K562 (cell line): ENCODE measurements at regions not wholly inside any gene's neighbourhood (a gene's known extent, or its start where the extent isn't known, plus 50 kb on each side); places are given as distances from the start of the nearest gene placed in this dataset.

Experiments used
- ARID1B ChIP-seq: fragments of 450-650 bp; IDR thresholded peaks from 2 replicates; pipeline ENCODE4 v1.6.1; 2016; ENCODE audit warnings: antibody characterized with exemption, mild to moderate bottlenecking, inconsistent platforms
- BCOR ChIP-seq: fragments of 450-650 bp; IDR thresholded peaks from 2 replicates; pipeline ENCODE4 v1.6.1; 2016
- COPS2 ChIP-seq: fragments of 450-650 bp; conservative IDR thresholded peaks from 2 replicates; pipeline ENCODE4 v1.6.1; 2016; ENCODE audit warnings: mild to moderate bottlenecking, moderate library complexity
- CREB3L1 ChIP-seq: fragments of 450-650 bp; IDR thresholded peaks from 2 replicates; pipeline ENCODE4 v1.6.1; 2014; ENCODE audit warnings: low read depth, mild to moderate bottlenecking, moderate library complexity, borderline replicate concordance
- ELF4 ChIP-seq: fragments of 450-650 bp; formaldehyde crosslinking; IDR thresholded peaks from 2 replicates; pipeline ENCODE4 v1.4.0; 2022; ENCODE audit warnings: missing genetic modification characterization
- ESRRA ChIP-seq: fragments of 450-650 bp; IDR thresholded peaks from 2 replicates; pipeline ENCODE4 v1.6.1; 2014; ENCODE audit warnings: low read depth, mild to moderate bottlenecking, moderate library complexity, borderline replicate concordance
- HDAC2 ChIP-seq: fragments of 450-650 bp; IDR thresholded peaks from 2 replicates; pipeline ENCODE4 v1.6.1; 2016; ENCODE audit warnings: mild to moderate bottlenecking
- HDAC3 ChIP-seq: fragments of 450-650 bp; IDR thresholded peaks from 2 replicates; pipeline ENCODE4 v1.6.1; 2018; ENCODE audit warnings: borderline replicate concordance, mild to moderate bottlenecking, moderate library complexity; ENCODE audit not compliant: partially characterized antibody
- HES1 ChIP-seq: fragments of 450-650 bp; IDR thresholded peaks from 2 replicates; pipeline ENCODE4 v1.6.1; 2016; ENCODE audit warnings: low read depth, mild to moderate bottlenecking, moderate library complexity
- JUN ChIP-seq, 2 experiments: sonication (generic) in 1 of 2; formaldehyde crosslinking in 1 of 2; IDR thresholded peaks; 2 replicates each; pipeline versions ENCODE4 v1.6.1 to v1.8.0; 2012 to 2022; ENCODE audit warnings: borderline replicate concordance in 2 of 2, mild to moderate bottlenecking in 2 of 2, improper control_type of control experiment in 1 of 2, low read depth in 1 of 2, low read length in 1 of 2, missing genetic modification reagents in 1 of 2
- PHTF2 ChIP-seq: fragments of 250-450 bp; sonication (Bioruptor Pico); IDR thresholded peaks from 2 replicates; pipeline ENCODE4 v1.5.0; 2021; ENCODE audit warnings: mild to moderate bottlenecking
- POU5F1 ChIP-seq: fragments of 150-350 bp; IDR thresholded peaks from 2 replicates; pipeline ENCODE4 v1.6.1; 2014; ENCODE audit warnings: borderline replicate concordance, low read length, low read depth, mild to moderate bottlenecking; ENCODE audit not compliant: partially characterized antibody
- RCOR1 ChIP-seq, 2 experiments: IDR thresholded peaks; 2 replicates each; pipeline ENCODE4 v1.6.1; 2012; ENCODE audit warnings: low read depth in 2 of 2, low read length in 2 of 2, borderline replicate concordance in 1 of 2, improper control_type of control experiment in 1 of 2
- RFX5 ChIP-seq: IDR thresholded peaks from 2 replicates; pipeline ENCODE4 v1.6.1; 2011; ENCODE audit warnings: low read depth, mild to moderate bottlenecking, improper control_type of control experiment, low read length
- SMAD4 ChIP-seq: fragments of 250-450 bp; sonication (Bioruptor Pico); conservative IDR thresholded peaks from 2 replicates; pipeline ENCODE4 v1.8.0; 2021; ENCODE audit warnings: inconsistent platforms, mild to moderate bottlenecking, moderate library complexity
- SOX6 ChIP-seq: fragments of 450-650 bp; IDR thresholded peaks from 2 replicates; pipeline ENCODE4 v1.6.1; 2014; ENCODE audit warnings: mild to moderate bottlenecking
- SPI1 ChIP-seq: IDR thresholded peaks from 2 replicates; pipeline ENCODE4 v1.6.1; 2011; ENCODE audit warnings: low read depth, low read length, control low read depth, borderline replicate concordance
- SRF ChIP-seq, 2 experiments: fragments of 250-450, 450-650 bp in 1 of 2; sonication (Bioruptor Pico) in 1 of 2; sonication (generic) in 1 of 2; formaldehyde crosslinking; IDR thresholded peaks; 2 replicates each; pipeline versions ENCODE4 v1.5.0 to v1.5.1; 2020 to 2022; ENCODE audit warnings: mild to moderate bottlenecking in 1 of 2, missing genetic modification reagents in 1 of 2
- STAT5A ChIP-seq: IDR thresholded peaks from 2 replicates; pipeline ENCODE4 v1.6.1; 2012; ENCODE audit warnings: low read length, inconsistent platforms, borderline replicate concordance
- TAL1 ChIP-seq: fragments of 450-650 bp; IDR thresholded peaks from 2 replicates; pipeline ENCODE4 v1.6.1; 2016; ENCODE audit warnings: mild to moderate bottlenecking
- TEAD1 ChIP-seq, 2 experiments: fragments of 450-650 bp in 1 of 2; sonication (generic) in 1 of 2; formaldehyde crosslinking; IDR thresholded peaks; 2 replicates each; pipeline versions ENCODE4 v1.4.0 to v1.8.0; 2020 to 2022; ENCODE audit warnings: mild to moderate bottlenecking in 2 of 2, missing genetic modification reagents in 1 of 2
- TRIM24 ChIP-seq, 2 experiments: fragments of 450-650 bp; IDR thresholded peaks; 2 replicates each; pipeline ENCODE4 v1.6.1; 2016
- ZBTB1 ChIP-seq: sonication (generic); formaldehyde crosslinking; IDR thresholded peaks from 2 replicates; pipeline ENCODE4 v1.8.1; 2023; ENCODE audit warnings: missing genetic modification reagents, low read depth, mild to moderate bottlenecking, borderline replicate concordance
- ZBTB5 ChIP-seq: fragments of 450-650 bp; IDR thresholded peaks from 2 replicates; pipeline ENCODE4 v1.6.1; 2017; ENCODE audit warnings: antibody characterized with exemption
- ZEB2 ChIP-seq: fragments of 450-650 bp; IDR thresholded peaks from 2 replicates; pipeline ENCODE4 v1.6.1; 2016
- ZNF445 ChIP-seq: fragments of 250-450 bp; sonication (Bioruptor Pico); IDR thresholded peaks from 2 replicates; pipeline ENCODE4 v1.4.0; 2020; ENCODE audit warnings: low read depth, mild to moderate bottlenecking, moderate library complexity

GRCh38 chr1:229148041-229148671 lies 122.8 kb upstream of the RAB4A start (continued):
- TF ChIP-seq ZBTB5 (no peak), ZEB2 (peak; percentile 68; the same call in 1 of the 2 replicates), RCOR1 (IDR thresholded peaks at IDR 0.05; ENCODE audit: borderline replicate concordance in 1 of 2, low read depth in 2 of 2, low read length in 2 of 2) (peak in 1 of 2 experiments; percentile 62; a peak in 2 of 4 replicates), CREB3L1 (no peak), SOX6 (peak; percentile 78), RFX5 (no peak), TAL1 (peak; percentile 92), SRF (CRISPR knock-in tag; IDR thresholded peaks at IDR 0.05) (peak in 1 of 2 experiments; percentile 84; a peak in 1 of 4 replicates), ZNF445 (CRISPR knock-in tag) (no peak), SPI1 (peak; percentile 25; the same call in 1 of the 2 replicates), ELF4 (CRISPR knock-in tag) (peak; percentile 44; the same call in 1 of the 2 replicates), HES1 (peak; percentile 95), TEAD1 (CRISPR knock-in tag; IDR thresholded peaks at IDR 0.05) (peak in 1 of 2 experiments; percentile 28; a peak in 1 of 4 replicates), HDAC3 (peak; percentile 56), JUN (IDR thresholded peaks at IDR 0.05; ENCODE audit: borderline replicate concordance, low read depth, low read length) (0 out of 2 replicates have a peak, but pooled peaks have one; percentile 28), JUN (CRISPR knock-in tag; IDR thresholded peaks at IDR 0.05; ENCODE audit: borderline replicate concordance) (no peak), TRIM24 (IDR thresholded peaks at IDR 0.05) (peak; percentile 57 to 81; a peak in 3 of 4 replicates), ARID1B (peak; percentile 94), HDAC2 (peak; percentile 42; the same call in 1 of the 2 replicates), STAT5A (peak; percentile 54; the same call in 1 of the 2 replicates), POU5F1 (no peak), COPS2 (no peak), SMAD4 (CRISPR knock-in tag) (peak; percentile 98), BCOR (peak; percentile 87), ZBTB1 (peak; percentile 88), PHTF2 (CRISPR knock-in tag) (no peak), ESRRA (peak; percentile 81; the same call in 1 of the 2 replicates)
